ENCODE measurements at regions not wholly inside any gene's neighbourhood (a gene's known extent, or its start where the extent isn't known, plus 50 kb on each side); places are given as distances from the start of the nearest gene placed in this dataset.

DNA sequence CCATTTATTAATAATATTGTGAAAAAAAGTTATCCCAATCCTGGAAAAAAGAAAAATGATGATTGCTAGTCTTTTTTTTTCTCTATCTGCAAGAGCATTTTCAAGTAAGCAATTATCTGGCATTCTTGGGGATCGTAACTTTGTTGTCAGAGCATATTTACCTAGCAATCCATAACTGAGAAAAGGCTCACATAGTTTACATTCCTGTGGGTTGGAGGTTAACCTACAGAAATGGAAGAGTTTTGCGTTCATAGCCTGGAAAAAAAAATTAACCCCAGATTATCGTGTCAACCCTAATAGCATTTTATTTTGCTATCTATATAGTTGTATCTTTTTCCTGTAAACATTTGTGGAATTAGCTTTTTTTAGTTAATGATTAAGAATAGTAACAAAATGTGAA lies 292.3 kb downstream of the DAD1 start (continued):
- TF ChIP-seq, protein P1, sequence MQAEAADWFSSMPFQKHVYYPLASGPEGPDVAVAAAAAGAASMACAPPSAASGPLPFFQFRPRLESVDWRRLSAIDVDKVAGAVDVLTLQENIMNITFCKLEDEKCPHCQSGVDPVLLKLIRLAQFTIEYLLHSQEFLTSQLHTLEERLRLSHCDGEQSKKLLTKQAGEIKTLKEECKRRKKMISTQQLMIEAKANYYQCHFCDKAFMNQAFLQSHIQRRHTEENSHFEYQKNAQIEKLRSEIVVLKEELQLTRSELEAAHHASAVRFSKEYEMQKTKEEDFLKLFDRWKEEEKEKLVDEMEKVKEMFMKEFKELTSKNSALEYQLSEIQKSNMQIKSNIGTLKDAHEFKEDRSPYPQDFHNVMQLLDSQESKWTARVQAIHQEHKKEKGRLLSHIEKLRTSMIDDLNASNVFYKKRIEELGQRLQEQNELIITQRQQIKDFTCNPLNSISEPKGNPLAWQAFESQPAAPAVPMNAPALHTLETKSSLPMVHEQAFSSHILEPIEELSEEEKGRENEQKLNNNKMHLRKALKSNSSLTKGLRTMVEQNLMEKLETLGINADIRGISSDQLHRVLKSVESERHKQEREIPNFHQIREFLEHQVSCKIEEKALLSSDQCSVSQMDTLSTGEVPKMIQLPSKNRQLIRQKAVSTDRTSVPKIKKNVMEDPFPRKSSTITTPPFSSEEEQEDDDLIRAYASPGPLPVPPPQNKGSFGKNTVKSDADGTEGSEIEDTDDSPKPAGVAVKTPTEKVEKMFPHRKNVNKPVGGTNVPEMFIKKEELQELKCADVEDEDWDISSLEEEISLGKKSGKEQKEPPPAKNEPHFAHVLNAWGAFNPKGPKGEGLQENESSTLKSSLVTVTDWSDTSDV (CRISPR knock-in tag; IDR thresholded peaks at IDR 0.05), result no peak
- TF ChIP-seq SUZ12 (IDR thresholded peaks at IDR 0.05; ENCODE audit: low read depth, low read length) (no peak), KAT7 (CRISPR knock-in tag; IDR thresholded peaks at IDR 0.05; ENCODE audit: borderline replicate concordance) (no peak), SOX6 (IDR thresholded peaks at IDR 0.05) (no peak), SOX6 (CRISPR knock-in tag; IDR thresholded peaks at IDR 0.05) (no peak; the same call in 1 of the 2 replicates), MZF1 (CRISPR knock-in tag; IDR thresholded peaks at IDR 0.05; ENCODE audit: borderline replicate concordance) (no peak), HMG20B (CRISPR knock-in tag; conservative IDR thresholded peaks at IDR 0.05) (peak; percentile 88), PAX8 (CRISPR knock-in tag; IDR thresholded peaks at IDR 0.05; ENCODE audit: borderline replicate concordance) (no peak), ASH2L (IDR thresholded peaks at IDR 0.05; ENCODE audit: insufficient read length, low read depth, low read length) (peak; percentile 51), PPARG (CRISPR knock-in tag; conservative IDR thresholded peaks at IDR 0.05) (peak; percentile 78), TP53 (CRISPR knock-in tag; conservative IDR thresholded peaks at IDR 0.05) (no peak), ZNF547 (CRISPR knock-in tag; IDR thresholded peaks at IDR 0.05) (no peak), ZFP1 (CRISPR knock-in tag; IDR thresholded peaks at IDR 0.05) (no peak), NFRKB (IDR thresholded peaks at IDR 0.05) (no peak), NCOA1 (CRISPR knock-in tag; IDR thresholded peaks at IDR 0.05) (no peak), ZNF441 (CRISPR knock-in tag; IDR thresholded peaks at IDR 0.05; ENCODE audit: borderline replicate concordance) (no peak), ZNF780A (CRISPR knock-in tag; IDR thresholded peaks at IDR 0.05) (no peak), TBX3 (IDR thresholded peaks at IDR 0.05; ENCODE audit: borderline replicate concordance) (peak; percentile 79; the same call in 1 of the 2 replicates)
- TF ChIP-seq, protein P2, sequence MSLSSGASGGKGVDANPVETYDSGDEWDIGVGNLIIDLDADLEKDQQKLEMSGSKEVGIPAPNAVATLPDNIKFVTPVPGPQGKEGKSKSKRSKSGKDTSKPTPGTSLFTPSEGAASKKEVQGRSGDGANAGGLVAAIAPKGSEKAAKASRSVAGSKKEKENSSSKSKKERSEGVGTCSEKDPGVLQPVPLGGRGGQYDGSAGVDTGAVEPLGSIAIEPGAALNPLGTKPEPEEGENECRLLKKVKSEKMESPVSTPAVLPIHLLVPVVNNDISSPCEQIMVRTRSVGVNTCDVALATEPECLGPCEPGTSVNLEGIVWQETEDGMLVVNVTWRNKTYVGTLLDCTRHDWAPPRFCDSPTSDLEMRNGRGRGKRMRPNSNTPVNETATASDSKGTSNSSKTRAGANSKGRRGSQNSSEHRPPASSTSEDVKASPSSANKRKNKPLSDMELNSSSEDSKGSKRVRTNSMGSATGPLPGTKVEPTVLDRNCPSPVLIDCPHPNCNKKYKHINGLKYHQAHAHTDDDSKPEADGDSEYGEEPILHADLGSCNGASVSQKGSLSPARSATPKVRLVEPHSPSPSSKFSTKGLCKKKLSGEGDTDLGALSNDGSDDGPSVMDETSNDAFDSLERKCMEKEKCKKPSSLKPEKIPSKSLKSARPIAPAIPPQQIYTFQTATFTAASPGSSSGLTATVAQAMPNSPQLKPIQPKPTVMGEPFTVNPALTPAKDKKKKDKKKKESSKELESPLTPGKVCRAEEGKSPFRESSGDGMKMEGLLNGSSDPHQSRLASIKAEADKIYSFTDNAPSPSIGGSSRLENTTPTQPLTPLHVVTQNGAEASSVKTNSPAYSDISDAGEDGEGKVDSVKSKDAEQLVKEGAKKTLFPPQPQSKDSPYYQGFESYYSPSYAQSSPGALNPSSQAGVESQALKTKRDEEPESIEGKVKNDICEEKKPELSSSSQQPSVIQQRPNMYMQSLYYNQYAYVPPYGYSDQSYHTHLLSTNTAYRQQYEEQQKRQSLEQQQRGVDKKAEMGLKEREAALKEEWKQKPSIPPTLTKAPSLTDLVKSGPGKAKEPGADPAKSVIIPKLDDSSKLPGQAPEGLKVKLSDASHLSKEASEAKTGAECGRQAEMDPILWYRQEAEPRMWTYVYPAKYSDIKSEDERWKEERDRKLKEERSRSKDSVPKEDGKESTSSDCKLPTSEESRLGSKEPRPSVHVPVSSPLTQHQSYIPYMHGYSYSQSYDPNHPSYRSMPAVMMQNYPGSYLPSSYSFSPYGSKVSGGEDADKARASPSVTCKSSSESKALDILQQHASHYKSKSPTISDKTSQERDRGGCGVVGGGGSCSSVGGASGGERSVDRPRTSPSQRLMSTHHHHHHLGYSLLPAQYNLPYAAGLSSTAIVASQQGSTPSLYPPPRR (CRISPR knock-in tag; IDR thresholded peaks at IDR 0.05; ENCODE audit: borderline replicate concordance), result peak; percentile 78; the same call in 1 of the 2 replicates
- TF ChIP-seq, protein P3, sequence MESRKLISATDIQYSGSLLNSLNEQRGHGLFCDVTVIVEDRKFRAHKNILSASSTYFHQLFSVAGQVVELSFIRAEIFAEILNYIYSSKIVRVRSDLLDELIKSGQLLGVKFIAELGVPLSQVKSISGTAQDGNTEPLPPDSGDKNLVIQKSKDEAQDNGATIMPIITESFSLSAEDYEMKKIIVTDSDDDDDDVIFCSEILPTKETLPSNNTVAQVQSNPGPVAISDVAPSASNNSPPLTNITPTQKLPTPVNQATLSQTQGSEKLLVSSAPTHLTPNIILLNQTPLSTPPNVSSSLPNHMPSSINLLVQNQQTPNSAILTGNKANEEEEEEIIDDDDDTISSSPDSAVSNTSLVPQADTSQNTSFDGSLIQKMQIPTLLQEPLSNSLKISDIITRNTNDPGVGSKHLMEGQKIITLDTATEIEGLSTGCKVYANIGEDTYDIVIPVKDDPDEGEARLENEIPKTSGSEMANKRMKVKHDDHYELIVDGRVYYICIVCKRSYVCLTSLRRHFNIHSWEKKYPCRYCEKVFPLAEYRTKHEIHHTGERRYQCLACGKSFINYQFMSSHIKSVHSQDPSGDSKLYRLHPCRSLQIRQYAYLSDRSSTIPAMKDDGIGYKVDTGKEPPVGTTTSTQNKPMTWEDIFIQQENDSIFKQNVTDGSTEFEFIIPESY (CRISPR knock-in tag; IDR thresholded peaks at IDR 0.05), result no peak
- TF ChIP-seq, protein P4, sequence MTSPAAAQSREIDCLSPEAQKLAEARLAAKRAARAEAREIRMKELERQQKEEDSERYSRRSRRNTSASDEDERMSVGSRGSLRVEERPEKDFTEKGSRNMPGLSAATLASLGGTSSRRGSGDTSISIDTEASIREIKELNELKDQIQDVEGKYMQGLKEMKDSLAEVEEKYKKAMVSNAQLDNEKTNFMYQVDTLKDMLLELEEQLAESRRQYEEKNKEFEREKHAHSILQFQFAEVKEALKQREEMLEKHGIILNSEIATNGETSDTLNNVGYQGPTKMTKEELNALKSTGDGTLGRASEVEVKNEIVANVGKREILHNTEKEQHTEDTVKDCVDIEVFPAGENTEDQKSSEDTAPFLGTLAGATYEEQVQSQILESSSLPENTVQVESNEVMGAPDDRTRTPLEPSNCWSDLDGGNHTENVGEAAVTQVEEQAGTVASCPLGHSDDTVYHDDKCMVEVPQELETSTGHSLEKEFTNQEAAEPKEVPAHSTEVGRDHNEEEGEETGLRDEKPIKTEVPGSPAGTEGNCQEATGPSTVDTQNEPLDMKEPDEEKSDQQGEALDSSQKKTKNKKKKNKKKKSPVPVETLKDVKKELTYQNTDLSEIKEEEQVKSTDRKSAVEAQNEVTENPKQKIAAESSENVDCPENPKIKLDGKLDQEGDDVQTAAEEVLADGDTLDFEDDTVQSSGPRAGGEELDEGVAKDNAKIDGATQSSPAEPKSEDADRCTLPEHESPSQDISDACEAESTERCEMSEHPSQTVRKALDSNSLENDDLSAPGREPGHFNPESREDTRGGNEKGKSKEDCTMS (CRISPR knock-in tag; conservative IDR thresholded peaks at IDR 0.05), result no peak

Measured in HepG2 (cell line).